HEK293 (cell line): ENCODE measurements at regions not wholly inside any gene's neighbourhood (a gene's known extent, or its start where the extent isn't known, plus 50 kb on each side); places are given as distances from the start of the nearest gene placed in this dataset.

ENCODE experiments used
- CTCF ChIA-PET: fragments of 350-600 bp; formaldehyde crosslinking; extraction: SDS; loops from one replicate; lab custom pipeline; 2021; ENCODE audit warnings: antibody characterized with exemption; lab: Yijun Ruan, JAX
- POLR2A ChIA-PET: fragments of 300-600 bp; formaldehyde crosslinking; extraction: SDS; loops from one replicate; lab custom pipeline; 2020; ENCODE audit warnings: antibody characterized with exemption, inconsistent platforms; lab: Yijun Ruan, JAX
- H3K27ac ChIP-seq: fragments of 200-500 bp; sonication (Bioruptor generic); 2 replicates; pipeline ENCODE4 v1.5.1; 2014; ENCODE audit warnings: low read depth, low read length, control low read depth, inconsistent platforms; ENCODE audit errors: extremely low read depth
- H3K36me3 ChIP-seq, 2 experiments: fragments of 200-500 bp in 1 of 2; sonication (Bioruptor generic) in 1 of 2; 1 replicate in 1 of 2; 2 replicates in 1 of 2; pipeline ENCODE4 v1.5.1; 2014 to 2017; ENCODE audit warnings: inconsistent platforms in 2 of 2, low read length in 2 of 2; ENCODE audit not compliant: control insufficient read depth in 2 of 2, insufficient read depth in 1 of 2
- H3K4me1 ChIP-seq: fragments of 200-500 bp; sonication (Bioruptor generic); 2 replicates; pipeline ENCODE4 v1.5.1; 2014; ENCODE audit warnings: mild to moderate bottlenecking, low read length, inconsistent platforms; ENCODE audit not compliant: control insufficient read depth, insufficient read depth
- H3K4me3 ChIP-seq: 2 replicates; pipeline ENCODE4 v1.5.1; 2011; ENCODE audit warnings: low read depth, mild to moderate bottlenecking, control low read depth, low read length, moderate library complexity
- H3K9me3 ChIP-seq: fragments of 200-500 bp; sonication (Bioruptor generic); 2 replicates; pipeline ENCODE4 v1.5.1; 2014; ENCODE audit warnings: low read depth, low read length, inconsistent platforms; ENCODE audit not compliant: control insufficient read depth, insufficient read depth
- BCL11B ChIP-seq: fragments of 450-650 bp; formaldehyde crosslinking; IDR thresholded peaks from 2 replicates; pipeline ENCODE4 v1.5.1; 2016; ENCODE audit warnings: low read depth, missing biosample characterization, missing genetic modification characterization
- TRIM28 ChIP-seq: IDR thresholded peaks from 2 replicates; pipeline ENCODE4 v1.6.1; 2011; ENCODE audit warnings: low read length, control low read depth, borderline replicate concordance
- TSHZ1 ChIP-seq: fragments of 450-650 bp; formaldehyde crosslinking; IDR thresholded peaks from 2 replicates; pipeline ENCODE4 v1.5.1; 2016; ENCODE audit warnings: missing biosample characterization, missing genetic modification characterization, borderline replicate concordance
- ZBTB48 ChIP-seq: fragments of 450-650 bp; formaldehyde crosslinking; IDR thresholded peaks from 2 replicates; pipeline ENCODE4 v1.5.1; 2016; ENCODE audit warnings: missing biosample characterization, missing genetic modification characterization
- ZNF174 ChIP-seq: fragments of 450-650 bp; formaldehyde crosslinking; IDR thresholded peaks from 2 replicates; pipeline ENCODE4 v1.5.0; 2017; ENCODE audit warnings: missing biosample characterization, mild to moderate bottlenecking, missing genetic modification characterization
- ZNF211 ChIP-seq: fragments of 450-650 bp; formaldehyde crosslinking; IDR thresholded peaks from 2 replicates; pipeline ENCODE4 v1.5.1; 2016; ENCODE audit warnings: low read depth, missing biosample characterization, missing genetic modification characterization
- ZNF335 ChIP-seq: fragments of 450-650 bp; formaldehyde crosslinking; conservative IDR thresholded peaks from 2 replicates; pipeline ENCODE4 v1.5.1; 2016; ENCODE audit warnings: missing biosample characterization, missing genetic modification characterization
- ZNF488 ChIP-seq: fragments of 450-650 bp; formaldehyde crosslinking; IDR thresholded peaks from 2 replicates; pipeline ENCODE4 v1.5.1; 2016; ENCODE audit warnings: missing biosample characterization, missing genetic modification characterization
- ZNF514 ChIP-seq: fragments of 450-650 bp; formaldehyde crosslinking; IDR thresholded peaks from 2 replicates; pipeline ENCODE4 v1.5.1; 2016; ENCODE audit warnings: missing biosample characterization, missing genetic modification characterization
- ZNF549 ChIP-seq: fragments of 450-650 bp; IDR thresholded peaks from 2 replicates; pipeline ENCODE4 v1.5.1; 2018; ENCODE audit warnings: missing biosample characterization, missing genetic modification characterization, mild to moderate bottlenecking, inconsistent platforms, moderate library complexity
- ZNF560 ChIP-seq: fragments of 450-650 bp; formaldehyde crosslinking; IDR thresholded peaks from 2 replicates; pipeline ENCODE4 v1.5.1; 2017; ENCODE audit warnings: missing biosample characterization, missing genetic modification characterization, borderline replicate concordance
- ZNF571 ChIP-seq: fragments of 450-650 bp; formaldehyde crosslinking; IDR thresholded peaks from 2 replicates; pipeline ENCODE4 v1.5.0; 2017; ENCODE audit warnings: missing biosample characterization, missing genetic modification characterization
- ZNF610 ChIP-seq: fragments of 450-650 bp; formaldehyde crosslinking; IDR thresholded peaks from 2 replicates; pipeline ENCODE4 v1.5.1; 2016; ENCODE audit warnings: missing biosample characterization, missing genetic modification characterization, borderline replicate concordance
- ZNF626 ChIP-seq: fragments of 450-650 bp; sonication (Bioruptor Pico); formaldehyde crosslinking; IDR thresholded peaks from 2 replicates; pipeline ENCODE4 v1.5.1; 2018; ENCODE audit warnings: missing biosample characterization, missing genetic modification characterization, inconsistent platforms
- ZNF777 ChIP-seq: fragments of 450-650 bp; formaldehyde crosslinking; IDR thresholded peaks from 2 replicates; pipeline ENCODE4 v1.5.1; 2017; ENCODE audit warnings: missing biosample characterization, missing genetic modification characterization, borderline replicate concordance
- ZSCAN23 ChIP-seq: fragments of 450-650 bp; formaldehyde crosslinking; IDR thresholded peaks from 2 replicates; pipeline ENCODE4 v1.5.1; 2016; ENCODE audit warnings: missing biosample characterization, missing genetic modification characterization
- TF ChIP-seq, protein P1 (sequence below): fragments of 450-650 bp; formaldehyde crosslinking; IDR thresholded peaks from 2 replicates; pipeline ENCODE4 v1.5.1; 2016; ENCODE audit warnings: missing biosample characterization, missing genetic modification characterization
- TF ChIP-seq, protein P2 (sequence below): fragments of 450-650 bp; formaldehyde crosslinking; IDR thresholded peaks from 2 replicates; pipeline ENCODE4 v1.5.1; 2016; ENCODE audit warnings: missing biosample characterization, missing genetic modification characterization

DNA sequence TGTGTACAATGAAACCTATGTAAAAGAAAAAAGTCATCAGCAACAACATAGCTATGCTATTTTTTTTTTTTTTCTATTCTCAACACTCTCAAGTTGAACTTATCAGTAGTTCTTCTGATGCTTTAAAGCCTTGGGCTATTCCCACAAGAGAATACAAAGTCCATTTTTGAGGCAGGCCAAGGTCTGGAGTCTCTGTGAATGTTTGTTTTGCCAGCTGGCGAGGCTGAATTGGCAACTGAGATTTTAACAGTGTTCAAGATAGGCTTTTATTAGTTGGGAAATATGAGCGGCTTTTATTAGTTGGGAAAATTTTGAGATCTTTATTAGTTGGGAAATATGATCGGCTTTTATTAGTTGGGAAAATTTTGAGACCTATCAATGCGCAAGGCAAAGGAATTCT, 336.6 kb downstream of the SLITRK2 start:
- H3K27ac ChIP-seq: no peak overlapping the region

DNA sequence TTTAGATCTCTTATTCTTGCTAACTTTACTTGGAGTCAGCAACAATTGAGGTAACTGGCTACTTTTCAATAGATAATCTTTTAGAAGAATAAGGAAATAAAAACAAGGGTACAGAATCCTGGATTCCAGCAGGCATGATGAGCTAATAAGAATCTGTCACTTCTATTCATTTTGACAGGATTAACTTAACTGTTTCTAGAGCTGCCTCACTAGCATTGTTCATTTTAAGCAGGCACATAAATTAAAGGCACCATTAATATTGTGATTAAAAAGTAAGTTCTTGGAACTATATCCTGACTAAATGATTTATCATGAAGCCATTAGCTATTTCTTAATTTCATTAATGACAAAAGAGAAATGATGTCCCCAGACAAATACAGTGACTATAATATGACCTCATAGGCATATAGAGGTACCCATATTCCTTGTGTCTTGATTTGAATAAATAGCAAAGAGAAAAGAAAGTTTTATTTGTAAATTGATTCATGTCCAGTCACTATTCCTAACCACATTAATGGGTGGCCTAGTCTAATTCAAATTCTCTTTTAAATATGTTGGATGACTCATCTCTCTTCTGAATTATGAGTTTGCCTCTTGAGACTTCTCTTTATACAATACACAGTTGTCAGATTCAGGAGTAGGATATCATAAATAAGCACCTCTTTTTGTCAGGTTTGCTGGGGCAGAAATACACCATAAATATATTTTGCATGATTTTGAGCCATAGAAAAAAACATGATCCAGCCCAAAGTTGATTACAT, 343.0 kb downstream of the SLITRK2 start:
- CTCF ChIA-PET: no interaction called here
- Histone ChIP-seq H3K36me3 (no peaks in the 10 kb centered on the region), H3K27ac (no peak overlapping the region), H3K4me1 (no peaks in the 10 kb centered on the region), H3K4me3 (no peak overlapping the region), H3K9me3 (no peaks in the 10 kb centered on the region)
- TF ChIP-seq ZNF549 (tag by site-specific recombination) (no peak), BCL11B (tag by site-specific recombination) (no peak), ZNF514 (tag by site-specific recombination) (no peak), ZNF174 (tag by site-specific recombination) (no peak), TRIM28 (no peak), ZNF610 (tag by site-specific recombination) (no peak), ZNF571 (no peak), TSHZ1 (tag by site-specific recombination) (no peak), ZBTB48 (no peak), ZNF560 (no peak)
- TF ChIP-seq, protein P1, sequence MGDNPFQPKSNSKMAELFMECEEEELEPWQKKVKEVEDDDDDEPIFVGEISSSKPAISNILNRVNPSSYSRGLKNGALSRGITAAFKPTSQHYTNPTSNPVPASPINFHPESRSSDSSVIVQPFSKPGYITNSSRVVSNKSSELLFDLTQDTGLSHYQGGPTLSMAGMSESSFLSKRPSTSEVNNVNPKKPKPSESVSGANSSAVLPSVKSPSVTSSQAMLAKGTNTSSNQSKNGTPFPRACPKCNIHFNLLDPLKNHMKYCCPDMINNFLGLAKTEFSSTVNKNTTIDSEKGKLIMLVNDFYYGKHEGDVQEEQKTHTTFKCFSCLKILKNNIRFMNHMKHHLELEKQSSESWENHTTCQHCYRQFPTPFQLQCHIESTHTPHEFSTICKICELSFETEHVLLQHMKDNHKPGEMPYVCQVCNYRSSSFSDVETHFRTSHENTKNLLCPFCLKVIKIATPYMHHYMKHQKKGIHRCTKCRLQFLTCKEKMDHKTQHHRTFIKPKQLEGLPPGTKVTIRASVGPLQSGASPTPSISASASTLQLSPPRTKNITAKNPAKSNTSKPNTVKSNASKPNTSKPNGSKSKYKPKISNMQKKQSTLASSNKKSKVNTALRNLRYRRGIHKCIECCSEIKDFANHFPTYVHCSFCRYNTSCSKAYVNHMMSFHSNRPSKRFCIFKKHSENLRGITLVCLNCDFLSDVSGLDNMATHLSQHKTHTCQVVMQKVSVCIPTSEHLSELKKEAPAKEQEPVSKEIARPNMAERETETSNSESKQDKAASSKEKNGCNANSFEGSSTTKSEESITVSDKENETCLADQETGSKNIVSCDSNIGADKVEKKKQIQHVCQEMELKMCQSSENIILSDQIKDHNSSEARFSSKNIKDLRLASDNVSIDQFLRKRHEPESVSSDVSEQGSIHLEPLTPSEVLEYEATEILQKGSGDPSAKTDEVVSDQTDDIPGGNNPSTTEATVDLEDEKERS (tag by site-specific recombination): no peak
- TF ChIP-seq, protein P2, sequence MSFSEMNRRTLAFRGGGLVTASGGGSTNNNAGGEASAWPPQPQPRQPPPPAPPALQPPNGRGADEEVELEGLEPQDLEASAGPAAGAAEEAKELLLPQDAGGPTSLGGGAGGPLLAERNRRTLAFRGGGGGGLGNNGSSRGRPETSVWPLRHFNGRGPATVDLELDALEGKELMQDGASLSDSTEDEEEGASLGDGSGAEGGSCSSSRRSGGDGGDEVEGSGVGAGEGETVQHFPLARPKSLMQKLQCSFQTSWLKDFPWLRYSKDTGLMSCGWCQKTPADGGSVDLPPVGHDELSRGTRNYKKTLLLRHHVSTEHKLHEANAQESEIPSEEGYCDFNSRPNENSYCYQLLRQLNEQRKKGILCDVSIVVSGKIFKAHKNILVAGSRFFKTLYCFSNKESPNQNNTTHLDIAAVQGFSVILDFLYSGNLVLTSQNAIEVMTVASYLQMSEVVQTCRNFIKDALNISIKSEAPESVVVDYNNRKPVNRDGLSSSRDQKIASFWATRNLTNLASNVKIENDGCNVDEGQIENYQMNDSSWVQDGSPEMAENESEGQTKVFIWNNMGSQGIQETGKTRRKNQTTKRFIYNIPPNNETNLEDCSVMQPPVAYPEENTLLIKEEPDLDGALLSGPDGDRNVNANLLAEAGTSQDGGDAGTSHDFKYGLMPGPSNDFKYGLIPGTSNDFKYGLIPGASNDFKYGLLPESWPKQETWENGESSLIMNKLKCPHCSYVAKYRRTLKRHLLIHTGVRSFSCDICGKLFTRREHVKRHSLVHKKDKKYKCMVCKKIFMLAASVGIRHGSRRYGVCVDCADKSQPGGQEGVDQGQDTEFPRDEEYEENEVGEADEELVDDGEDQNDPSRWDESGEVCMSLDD: no peak
- POLR2A ChIA-PET: no interaction called here

More for the DNA sequence above, 336.6 kb downstream of the SLITRK2 start:
- H3K9me3 ChIP-seq: no peaks in the 10 kb centered on the region
- no peaks in the 10 kb centered on the region for H3K36me3 ChIP-seq
- no peak for TF ChIP-seq ZNF335 (tag by site-specific recombination)
- TF ChIP-seq ZNF211 (tag by site-specific recombination): no peak
- TF ChIP-seq ZNF488: no peak
- no peak for TF ChIP-seq ZNF777 (tag by site-specific recombination)
- no peak for TF ChIP-seq ZNF626 (tag by site-specific recombination)
- TF ChIP-seq ZSCAN23: no peak
- H3K4me3 ChIP-seq: no peak overlapping the region
- POLR2A ChIA-PET: no interaction called here
- H3K4me1 ChIP-seq: no peaks in the 10 kb centered on the region
- CTCF ChIA-PET: no interaction called here
